ENCODE measurements at regions not wholly inside any gene's neighbourhood (a gene's known extent, or its start where the extent isn't known, plus 50 kb on each side); places are given as distances from the start of the nearest gene placed in this dataset.

GRCh38 chr3:23103764-23104163 lies 99.4 kb upstream of the UBE2E2 start:
- Histone ChIP-seq H3K79me2 (ENCODE audit: insufficient read depth) (no peaks in the 10 kb centered on the region), H3K9me2 (no peaks in the 10 kb centered on the region), H3K27me3 (ENCODE audit: insufficient read depth) (no peaks in the 10 kb centered on the region), H3K9ac (no peak overlapping the region), H3K4me3 (ENCODE audit: low read depth in 2 of 2, low read length in 1 of 2) (no peak overlapping the region), H3K36me3 (replicated peaks in 1 of 2; ENCODE audit: control insufficient read depth in 1 of 2, insufficient read depth in 2 of 2, low read length in 1 of 2) (no peaks in the 10 kb centered on the region), H3K27ac (ENCODE audit: low read depth in 2 of 2, low read length in 1 of 2) (no peak overlapping the region), H4K20me1 (ENCODE audit: insufficient read depth) (no peaks in the 10 kb centered on the region), H3K4me2 (no peak overlapping the region), H3K4me1 (ENCODE audit: control insufficient read depth in 1 of 2, insufficient read depth in 2 of 2, low read depth in 1 of 2, low read length in 1 of 2) (no peaks in the 10 kb centered on the region; a peak in 1 of 4 replicates), H3F3A (replicated peaks; ENCODE audit: insufficient read depth) (no peaks in the 10 kb centered on the region), H3K9me3 (no peaks in the 10 kb centered on the region), H2AFZ (ENCODE audit: low read depth) (no peak overlapping the region)
- TF ChIP-seq TAF1 (IDR thresholded peaks at IDR 0.05; ENCODE audit: borderline replicate concordance, low read depth, low read length) = no peak
- no peak for TF ChIP-seq TEAD4 (IDR thresholded peaks at IDR 0.05; ENCODE audit: borderline replicate concordance, insufficient read depth)
- no peak for TF ChIP-seq FOXM1 (IDR thresholded peaks at IDR 0.05; ENCODE audit: low read depth)
- no peak for TF ChIP-seq CHD2 (IDR thresholded peaks at IDR 0.05; ENCODE audit: low read length, partially characterized antibody)
- TF ChIP-seq MEF2A (IDR thresholded peaks at IDR 0.05; ENCODE audit: borderline replicate concordance, low read depth) = no peak
- no peak for TF ChIP-seq EP300 (IDR thresholded peaks at IDR 0.05; ENCODE audit: borderline replicate concordance in 1 of 2, low read depth in 1 of 2, low read length in 1 of 2)
- no peak for TF ChIP-seq USF2 (IDR thresholded peaks at IDR 0.05; ENCODE audit: borderline replicate concordance, low read depth, low read length)
- TF ChIP-seq YY1 (IDR thresholded peaks at IDR 0.05; ENCODE audit: low read depth) = no peak
- no peak for TF ChIP-seq ZBTB33 (IDR thresholded peaks at IDR 0.05; ENCODE audit: borderline replicate concordance, low read depth)
- no peak for TF ChIP-seq GATA2 (CRISPR knock-in tag; IDR thresholded peaks at IDR 0.05)
- no peak for TF ChIP-seq MXI1 (IDR thresholded peaks at IDR 0.05; ENCODE audit: low read depth, low read length)
- TF ChIP-seq RXRA (IDR thresholded peaks at IDR 0.05; ENCODE audit: borderline replicate concordance, low read depth) = no peak
- no peak for TF ChIP-seq FOXJ3 (CRISPR knock-in tag; IDR thresholded peaks at IDR 0.05)
- no peak for TF ChIP-seq MAX (IDR thresholded peaks at IDR 0.05; ENCODE audit: low read depth)
- no peak for TF ChIP-seq TCF12 (IDR thresholded peaks at IDR 0.05)
- TF ChIP-seq ELF1 (IDR thresholded peaks at IDR 0.05) = no peak
- no peak for TF ChIP-seq CTCF (IDR thresholded peaks at IDR 0.05)
- no peak for TF ChIP-seq REST (IDR thresholded peaks at IDR 0.05; ENCODE audit: low read depth, low read length)
- no peak for DNase-seq
- 21% methylated on average over 1 of the region's 1 CpG for WGBS (ENCODE audit: low lambda C conversion rate)
- ChIA-PET POLR2A (no interaction called here), CTCF (no interaction called here)

All from SK-N-SH (cell line).